ENCODE measurements at regions not wholly inside any gene's neighbourhood (a gene's known extent, or its start where the extent isn't known, plus 50 kb on each side); places are given as distances from the start of the nearest gene placed in this dataset.

- TF ChIP-seq ESRRA (CRISPR knock-in tag; IDR thresholded peaks at IDR 0.05; ENCODE audit: borderline replicate concordance): no peak
- TF ChIP-seq USF1 (CRISPR knock-in tag; IDR thresholded peaks at IDR 0.05): no peak
- TF ChIP-seq IRF2 (CRISPR knock-in tag; IDR thresholded peaks at IDR 0.05; ENCODE audit: borderline replicate concordance, low read depth): no peak
- no peak for TF ChIP-seq CTCF (IDR thresholded peaks at IDR 0.05)
- no peak for TF ChIP-seq ZNF121 (CRISPR knock-in tag; IDR thresholded peaks at IDR 0.05)
- no peak for TF ChIP-seq CDX4 (CRISPR knock-in tag; IDR thresholded peaks at IDR 0.05; ENCODE audit: borderline replicate concordance)
Observed at GRCh38 chr7:39883812-39884390, 66.2 kb upstream of the CDK13 start.

Measured in WTC11 (cell line).